Heart right ventricle (tissue), 16 donors: ENCODE measurements at regions not wholly inside any gene's neighbourhood (a gene's known extent, or its start where the extent isn't known, plus 50 kb on each side); places are given as distances from the start of the nearest gene placed in this dataset.

Source experiments
- ATAC-seq, 8 donors: fragments of 200-7000 bp; cut with Tn5 transposase; one replicate each; pipeline ENCODE4 v1.9.1; 2020; ENCODE audit warnings: mild to moderate bottlenecking in 8 of 8, moderate library complexity in 8 of 8, moderate number of reproducible peaks in 1 of 8
- DNase-seq, 2 donors: peaks; one replicate each; pipeline ENCODE4 v3.0.0-alpha.2; 2020
- H3K27ac ChIP-seq, 10 donors: fragments of 200-600 bp; sonication (generic) in 2 of 10; one replicate each; pipeline versions ENCODE4 v1.5.0 to v1.8.0; 2020 to 2022; ENCODE audit warnings: mild to moderate bottlenecking in 3 of 10
- H3K27me3 ChIP-seq, 7 donors: fragments of 200-600 bp; one replicate each; pipeline ENCODE4 v1.8.0; 2021 to 2022; ENCODE audit warnings: mild to moderate bottlenecking in 2 of 7
- H3K36me3 ChIP-seq, 9 donors: fragments of 200-600 bp; sonication (generic) in 1 of 9; one replicate each; pipeline versions ENCODE4 v1.5.0 to v1.8.0; 2020 to 2022; ENCODE audit warnings: mild to moderate bottlenecking in 2 of 9
- H3K4me1 ChIP-seq, 9 donors: fragments of 200-600 bp; sonication (generic) in 1 of 9; one replicate each; pipeline versions ENCODE4 v1.5.0 to v1.8.0; 2020 to 2022; ENCODE audit warnings: mild to moderate bottlenecking in 4 of 9
- H3K4me3 ChIP-seq, 10 donors: fragments of 200-600 bp; sonication (generic) in 2 of 10; one replicate each; pipeline versions ENCODE4 v1.5.0 to v1.8.0; 2020 to 2022; ENCODE audit warnings: mild to moderate bottlenecking in 7 of 10, moderate library complexity in 2 of 10
- H3K9me3 ChIP-seq, 11 donors: fragments of 200-600 bp in 10 of 11; sonication (generic) in 2 of 11; one replicate each; pipeline versions ENCODE4 v1.5.0 to v1.8.0; 2013 to 2022; ENCODE audit warnings: mild to moderate bottlenecking in 2 of 11, control low read depth in 1 of 11, moderate library complexity in 1 of 11
- WGBS, 2 donors: extraction: QIAGEN DNeasy Blood & Tissue Kit; methylation state at CpG; one replicate each; pipeline ENCODE4 v1.1.7; 2013; ENCODE audit warnings: inconsistent platforms in 1 of 2; 5-methylcytosine and 5-hydroxymethylcytosine counted together
- intact Hi-C, 10 donors: fragments of 100-400 bp; cut with DNase I; formaldehyde crosslinking; loops; one replicate each; pipeline versions ENCODE4 v1.11.1 to v1.14.2; 2022
- TF ChIP-seq, protein P1 (sequence below), 9 donors: fragments of 200-600 bp; sonication (generic) in 2 of 9; IDR thresholded peaks; one replicate each; pipeline versions ENCODE4 v1.5.0 to v1.8.0; 2021 to 2022; ENCODE audit warnings: antibody characterized with exemption in 9 of 9, mild to moderate bottlenecking in 5 of 9, moderate library complexity in 1 of 9
- donor health status: Arrhythmogenic right ventricular cardiomyopathy.
- donor health status: ischemic (EF 13 %, LVEDD 7.1; RV severe dilation, severe dysfunction).
- donor health status: healthy with polysubstance abuse.
- donor health status: DM: no; HTN: yes; CAD: no.
- donor health status: DM: no; HTN: no; CAD: no.
- donor health status: ischemic (EF 25% LVEDD 6.9; RV normal size, moderate dysfunction).
- donor health status: ischemic (EF 25% LVEDD 5.7; RV mildly dilated, moderate dysfunction).
- donor health status: healthy.
- donor health status: DM: yes; HTN: yes; CAD: no.
- donor health status: Ischemic cardiomyopathy.
- donor health status: ischemic (EF 35%, LVEDD 5.7; RV mildly dilated, moderate dysfunction).
- donor health status: nonischemic (EF 11% LVEDD 7.7; RV severe dilation, severe dysfunction).
- donor health status: DM: yes; HTN: yes; CAD: no.
- donor health status: PGD.
- donor health status: ischemic (EF 29% LVEDD 5.4; RV normal size, mild dysfunction).
- donor health status: nonischemic (EF 23%, LVEDD 6.1; RV moderate dilation, normal function).

DNA sequence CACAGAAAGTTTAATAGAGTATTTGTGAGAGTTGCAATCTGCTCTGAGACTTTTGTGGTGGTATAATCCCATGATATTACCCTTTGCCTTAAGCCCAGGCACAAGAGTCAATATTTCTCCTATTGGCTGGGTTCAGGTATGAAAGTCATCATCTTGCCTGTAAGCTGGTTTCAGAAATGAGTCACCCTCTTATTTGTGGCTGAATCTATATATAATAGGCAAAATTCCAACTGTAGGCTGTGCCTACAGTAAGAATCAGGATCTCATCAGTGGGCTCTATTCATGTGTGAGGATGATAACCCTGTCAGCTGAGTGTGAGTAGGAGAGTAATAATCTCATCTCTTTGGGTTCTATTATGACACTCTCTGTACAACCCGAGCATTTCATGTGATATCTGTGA lies 2103.1 kb downstream of the TP53TG3F start:
- TF ChIP-seq, protein P1, sequence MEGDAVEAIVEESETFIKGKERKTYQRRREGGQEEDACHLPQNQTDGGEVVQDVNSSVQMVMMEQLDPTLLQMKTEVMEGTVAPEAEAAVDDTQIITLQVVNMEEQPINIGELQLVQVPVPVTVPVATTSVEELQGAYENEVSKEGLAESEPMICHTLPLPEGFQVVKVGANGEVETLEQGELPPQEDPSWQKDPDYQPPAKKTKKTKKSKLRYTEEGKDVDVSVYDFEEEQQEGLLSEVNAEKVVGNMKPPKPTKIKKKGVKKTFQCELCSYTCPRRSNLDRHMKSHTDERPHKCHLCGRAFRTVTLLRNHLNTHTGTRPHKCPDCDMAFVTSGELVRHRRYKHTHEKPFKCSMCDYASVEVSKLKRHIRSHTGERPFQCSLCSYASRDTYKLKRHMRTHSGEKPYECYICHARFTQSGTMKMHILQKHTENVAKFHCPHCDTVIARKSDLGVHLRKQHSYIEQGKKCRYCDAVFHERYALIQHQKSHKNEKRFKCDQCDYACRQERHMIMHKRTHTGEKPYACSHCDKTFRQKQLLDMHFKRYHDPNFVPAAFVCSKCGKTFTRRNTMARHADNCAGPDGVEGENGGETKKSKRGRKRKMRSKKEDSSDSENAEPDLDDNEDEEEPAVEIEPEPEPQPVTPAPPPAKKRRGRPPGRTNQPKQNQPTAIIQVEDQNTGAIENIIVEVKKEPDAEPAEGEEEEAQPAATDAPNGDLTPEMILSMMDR (IDR thresholded peaks at IDR 0.05), result no peak
- ATAC-seq (no peak), DNase-seq (no peak)
- peaks cover 0 to 19% (median 0%) of the 10 kb centered on the region in 11 donors for H3K9me3 ChIP-seq
- no peaks in the 10 kb centered on the region for H3K27me3 ChIP-seq
- no peaks in the 10 kb centered on the region for H3K36me3 ChIP-seq
- no peaks in the 10 kb centered on the region for H3K4me1 ChIP-seq
- intact Hi-C loops, result no loop called here
- 11 to 14% methylated on average over 1 of the region's 1 CpG for WGBS, 2 donors
- no peak overlapping the region for H3K27ac ChIP-seq
- no peak overlapping the region for H3K4me3 ChIP-seq

DNA sequence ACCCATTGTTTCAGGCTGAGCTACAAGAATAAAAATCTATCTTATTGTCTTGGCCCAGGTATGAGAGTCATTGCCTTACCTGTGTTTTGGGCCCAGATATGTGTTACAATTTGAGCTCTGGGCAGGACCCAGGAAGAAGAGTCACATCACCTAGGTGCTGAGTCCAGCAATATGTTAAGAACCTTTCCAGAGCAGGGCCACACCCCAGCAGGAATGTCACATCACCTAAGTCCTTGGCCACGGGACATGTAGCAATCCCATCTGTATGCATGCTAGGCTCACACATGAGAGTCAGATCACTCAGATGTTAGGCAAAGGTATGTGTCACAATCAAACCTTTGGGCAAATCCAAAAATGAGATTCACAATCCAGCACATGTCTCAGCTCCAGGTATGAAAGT lies 2103.5 kb downstream of the TP53TG3F start:
- ATAC-seq (no peak), DNase-seq (no peak)
- peaks cover 0 to 21% (median 0%) of the 10 kb centered on the region in 11 donors for H3K9me3 ChIP-seq
- intact Hi-C loops, result no loop called here
- no peaks in the 10 kb centered on the region for H3K36me3 ChIP-seq
- 39 to 42% methylated on average over 1 of the region's 1 CpG for WGBS, 2 donors
- H3K4me3 ChIP-seq, result no peak overlapping the region
- H3K4me1 ChIP-seq, result no peaks in the 10 kb centered on the region
- no peaks in the 10 kb centered on the region for H3K27me3 ChIP-seq
- no peak overlapping the region for H3K27ac ChIP-seq
- TF ChIP-seq, protein P1 (IDR thresholded peaks at IDR 0.05), result no peak

GRCh38 chr16:35564148-35564547 lies 2104.7 kb downstream of the TP53TG3F start:
- Histone ChIP-seq H3K36me3 (no peaks in the 10 kb centered on the region), H3K27me3 (no peaks in the 10 kb centered on the region), H3K4me3 (no peak overlapping the region), H3K9me3 (peaks cover 0 to 33% (median 0%) of the 10 kb centered on the region in 11 donors), H3K4me1 (no peaks in the 10 kb centered on the region), H3K27ac (no peak overlapping the region)
- 82 to 84% methylated on average over 3 of the region's 3 CpGs for WGBS, 2 donors
- ATAC-seq, result no peak
- TF ChIP-seq, protein P1 (IDR thresholded peaks at IDR 0.05), result no peak
- intact Hi-C loops, result no loop called here
- DNase-seq, result no peak

GRCh38 chr16:35564889-35565288 lies 2105.5 kb downstream of the TP53TG3F start:
- Histone ChIP-seq H3K4me3 (no peak overlapping the region), H3K27me3 (no peaks in the 10 kb centered on the region), H3K4me1 (no peaks in the 10 kb centered on the region), H3K9me3 (peaks cover 0 to 37% (median 0%) of the 10 kb centered on the region in 11 donors), H3K36me3 (no peaks in the 10 kb centered on the region), H3K27ac (no peak overlapping the region)
- WGBS, 2 donors, result 54 to 71% methylated on average over 1 of the region's 1 CpG
- DNase-seq (no peak), ATAC-seq (no peak)
- intact Hi-C loops, result no loop called here
- TF ChIP-seq, protein P1 (IDR thresholded peaks at IDR 0.05), result no peak
